H9 (cell line): ENCODE measurements at regions not wholly inside any gene's neighbourhood (a gene's known extent, or its start where the extent isn't known, plus 50 kb on each side); places are given as distances from the start of the nearest gene placed in this dataset.
"Not testable (repeated sequence)": the region's sequence is repeated elsewhere in the genome, so short reads cannot be mapped to it uniquely, and the experiment has no call there.

Experiments
- DNase-seq: peaks from one replicate; pipeline ENCODE4 v3.0.0-alpha.2; 2017
- H2AFZ ChIP-seq: one replicate; pipeline ENCODE4 v1.6.1; 2013; ENCODE audit warnings: mild to moderate bottlenecking, low read length, control low read depth, moderate library complexity
- H2AK5ac ChIP-seq: 2 replicates; pipeline ENCODE4 v1.6.1; 2013; ENCODE audit warnings: low read length, control low read depth, mixed read lengths; ENCODE audit not compliant: insufficient read length
- H2BK120ac ChIP-seq: one replicate; pipeline ENCODE4 v1.6.1; 2013; ENCODE audit warnings: low read depth, mild to moderate bottlenecking, low read length, control low read depth, inconsistent platforms; ENCODE audit not compliant: poor library complexity, severe bottlenecking
- H2BK12ac ChIP-seq: 2 replicates; pipeline ENCODE4 v1.6.1; 2013; ENCODE audit warnings: low read length, control low read depth, mixed read lengths, low read depth; ENCODE audit not compliant: insufficient read length
- H2BK15ac ChIP-seq: 2 replicates; pipeline ENCODE4 v1.6.1; 2013; ENCODE audit warnings: low read depth, low read length, control low read depth
- H2BK20ac ChIP-seq: one replicate; pipeline ENCODE4 v1.6.1; 2013; ENCODE audit warnings: low read depth, mild to moderate bottlenecking, low read length, control low read depth, inconsistent platforms; ENCODE audit not compliant: poor library complexity, severe bottlenecking
- H2BK5ac ChIP-seq: 2 replicates; pipeline ENCODE4 v1.6.1; 2013; ENCODE audit warnings: low read length, control low read depth, mixed read lengths; ENCODE audit not compliant: insufficient read length
- H3K14ac ChIP-seq: 2 replicates; pipeline ENCODE4 v1.6.1; 2013; ENCODE audit warnings: low read length, control low read depth; ENCODE audit not compliant: insufficient read depth
- H3K18ac ChIP-seq: 2 replicates; pipeline ENCODE4 v1.6.1; 2013; ENCODE audit warnings: low read depth, mild to moderate bottlenecking, mixed read lengths, low read length, control low read depth; ENCODE audit not compliant: insufficient read length
- H3K23ac ChIP-seq: 2 replicates; pipeline ENCODE4 v1.6.1; 2013; ENCODE audit warnings: low read length, control low read depth, mixed read lengths, low read depth; ENCODE audit not compliant: insufficient read length
- H3K23me2 ChIP-seq: 2 replicates; pipeline ENCODE4 v1.6.1; 2013; ENCODE audit warnings: low read depth, mild to moderate bottlenecking, mixed read lengths, low read length, control low read depth; ENCODE audit not compliant: insufficient read length, poor library complexity, severe bottlenecking
- H3K27ac ChIP-seq: 2 replicates; pipeline ENCODE4 v1.5.1; 2013; ENCODE audit warnings: low read length, control low read depth, mixed read lengths, low read depth; ENCODE audit not compliant: insufficient read length
- H3K27me3 ChIP-seq: 2 replicates; pipeline ENCODE4 v1.6.1; 2013; ENCODE audit warnings: low read length, control low read depth, inconsistent platforms; ENCODE audit not compliant: insufficient read depth
- H3K4ac ChIP-seq: 2 replicates; pipeline ENCODE4 v1.6.1; 2013; ENCODE audit warnings: low read depth, mild to moderate bottlenecking, control low read depth, inconsistent platforms, low read length, moderate library complexity
- H3K4me1 ChIP-seq: 2 replicates; pipeline ENCODE4 v1.6.1; 2013; ENCODE audit warnings: low read length, control low read depth, inconsistent platforms; ENCODE audit not compliant: insufficient read depth
- H3K4me2 ChIP-seq: 2 replicates; pipeline ENCODE4 v1.6.1; 2013; ENCODE audit warnings: low read length, control low read depth, mixed read lengths; ENCODE audit not compliant: insufficient read length, insufficient read depth
- H3K56ac ChIP-seq: 2 replicates; pipeline ENCODE4 v1.6.1; 2013; ENCODE audit warnings: low read depth, mild to moderate bottlenecking, mixed read lengths, low read length, control low read depth; ENCODE audit not compliant: insufficient read length
- H3K79me1 ChIP-seq: 2 replicates; pipeline ENCODE4 v1.6.1; 2013; ENCODE audit warnings: low read depth, mild to moderate bottlenecking, moderate library complexity, low read length, control low read depth, inconsistent platforms; ENCODE audit not compliant: insufficient read depth, poor library complexity, severe bottlenecking
- H3K79me2 ChIP-seq: 2 replicates; pipeline ENCODE4 v1.6.1; 2013; ENCODE audit warnings: low read length, control low read depth, inconsistent platforms; ENCODE audit not compliant: insufficient read depth
- H3K9ac ChIP-seq: 2 replicates; pipeline ENCODE4 v1.6.1; 2013; ENCODE audit warnings: low read length, control low read depth, mixed read lengths; ENCODE audit not compliant: insufficient read length; ENCODE audit errors: extremely low read depth
- H3K9me3 ChIP-seq: one replicate; pipeline ENCODE4 v1.6.1; 2013; ENCODE audit warnings: low read depth, low read length, inconsistent platforms; ENCODE audit not compliant: control insufficient read depth
- H3T11ph ChIP-seq: one replicate; pipeline ENCODE4 v1.6.1; 2013; ENCODE audit warnings: mild to moderate bottlenecking, low read length, control low read depth, inconsistent platforms
- H4K20me1 ChIP-seq: one replicate; pipeline ENCODE4 v1.6.1; 2013; ENCODE audit not compliant: control insufficient read depth, insufficient read length, insufficient read depth
- H4K5ac ChIP-seq: 2 replicates; pipeline ENCODE4 v1.6.1; 2013; ENCODE audit warnings: low read depth, mild to moderate bottlenecking, mixed read lengths, low read length, control low read depth; ENCODE audit not compliant: insufficient read length
- H4K8ac ChIP-seq: replicated peaks from 2 replicates; pipeline ENCODE4 v1.6.1; 2013; ENCODE audit warnings: low read length, control low read depth, mixed read lengths, low read depth; ENCODE audit not compliant: insufficient read length
- H4K91ac ChIP-seq: 2 replicates; pipeline ENCODE4 v1.6.1; 2013; ENCODE audit warnings: low read depth, mild to moderate bottlenecking, moderate library complexity, mixed read lengths, low read length, control low read depth; ENCODE audit not compliant: insufficient read length
- H3K27ac Mint-ChIP-seq, 3 experiments: 2 replicates in 2 of 3; 3 replicates in 1 of 3; pipeline ENCODE4 v1.8.0; 2020 to 2021; ENCODE audit warnings: mixed read lengths in 3 of 3, mild to moderate bottlenecking in 1 of 3, moderate library complexity in 1 of 3
- H3K27me3 Mint-ChIP-seq: 2 replicates; pipeline ENCODE4 v1.8.0; 2021; ENCODE audit warnings: low read depth, mild to moderate bottlenecking, moderate library complexity, mixed read lengths
- H3K36me3 Mint-ChIP-seq, 3 experiments: 2 replicates in 2 of 3; 3 replicates in 1 of 3; pipeline ENCODE4 v1.8.0; 2020 to 2021; ENCODE audit warnings: low read depth in 3 of 3, mixed read lengths in 3 of 3; ENCODE audit not compliant: insufficient read depth in 1 of 3
- H3K4me1 Mint-ChIP-seq, 2 experiments: 2 replicates each; pipeline ENCODE4 v1.8.0; 2020; ENCODE audit warnings: mixed read lengths in 2 of 2
- H3K4me3 Mint-ChIP-seq, 2 experiments: 2 replicates in 1 of 2; 3 replicates in 1 of 2; pipeline ENCODE4 v1.8.0; 2020 to 2021; ENCODE audit warnings: mild to moderate bottlenecking in 2 of 2, mixed read lengths in 2 of 2, moderate library complexity in 1 of 2
- H3K9me3 Mint-ChIP-seq, 2 experiments: 2 replicates in 1 of 2; 3 replicates in 1 of 2; pipeline ENCODE4 v1.8.0; 2020; ENCODE audit warnings: mild to moderate bottlenecking in 2 of 2, mixed read lengths in 2 of 2, moderate library complexity in 1 of 2
- WGBS: extraction: QIAGEN DNeasy Blood & Tissue Kit; methylation state at CpG from one replicate; pipeline ENCODE4 v1.1.7; 2013; ENCODE audit warnings: missing lambda C conversion rate, low lambda C conversion rate, mixed read lengths; ENCODE audit not compliant: insufficient read length; ENCODE audit errors: extremely low coverage; 5-methylcytosine and 5-hydroxymethylcytosine counted together

- peaks cover 10% of the 10 kb centered on the region in 2 experiments for H3K4me1 Mint-ChIP-seq
- not testable (repeated sequence) for H3K9me3 Mint-ChIP-seq, H3K23ac ChIP-seq, H2AK5ac ChIP-seq, H3K27me3 ChIP-seq, H3K27ac Mint-ChIP-seq, H3K14ac ChIP-seq, H4K8ac ChIP-seq, H4K5ac ChIP-seq, H2BK5ac ChIP-seq, H3K18ac ChIP-seq, H2BK15ac ChIP-seq, H3K9ac ChIP-seq, H3K4ac ChIP-seq, H3K79me2 ChIP-seq, H2AFZ ChIP-seq, H3K9me3 ChIP-seq, DNase-seq, H3K4me1 ChIP-seq, H2BK20ac ChIP-seq, H4K91ac ChIP-seq, H4K20me1 ChIP-seq, H3K79me1 ChIP-seq, H2BK12ac ChIP-seq, H3K56ac ChIP-seq, H3T11ph ChIP-seq, H3K27me3 Mint-ChIP-seq, H3K36me3 Mint-ChIP-seq, H3K23me2 ChIP-seq, H2BK120ac ChIP-seq, H3K27ac ChIP-seq, H3K4me3 Mint-ChIP-seq, H3K4me2 ChIP-seq
- WGBS, result no CpG with 5 or more reads among the region's 2 CpGs
These were observed 74.3 kb upstream of the IGFBPL1 start for GRCh38 chr9:38498551-38498950.
